ENCODE measurements at regions not wholly inside any gene's neighbourhood (a gene's known extent, or its start where the extent isn't known, plus 50 kb on each side); places are given as distances from the start of the nearest gene placed in this dataset.

DNA sequence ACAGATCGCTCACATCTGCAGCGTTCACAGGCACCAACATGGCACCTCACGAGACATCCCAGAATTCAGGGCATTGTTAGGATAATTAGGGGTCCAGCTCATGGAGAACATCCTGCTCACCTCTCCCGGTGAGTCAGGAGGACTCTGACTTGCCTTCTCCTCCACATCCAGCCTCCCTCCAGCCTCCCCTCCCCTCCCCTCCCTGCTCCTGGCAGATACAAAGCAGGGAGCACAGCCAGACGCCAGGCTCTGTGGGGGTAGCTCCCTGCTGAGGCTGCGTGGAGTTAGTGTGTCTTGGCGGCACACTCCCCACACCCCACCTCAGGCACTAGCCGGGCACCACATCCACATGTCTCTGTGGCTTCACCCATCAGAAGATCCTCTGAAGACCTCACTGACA is 320.6 kb downstream of the CXCL12 start:
- intact Hi-C loops (cut with DNase I) = no loop called here
- Histone ChIP-seq H3K4me3 (no peak overlapping the region), H3K27ac (no peak overlapping the region), H3K9me3 (no peaks in the 10 kb centered on the region), H3K36me3 (no peaks in the 10 kb centered on the region), H3K4me1 (peaks cover 0 to 35% (median 17%) of the 10 kb centered on the region in 3 donors), H3K27me3 (no peaks in the 10 kb centered on the region)
- 42 to 78% methylated on average over 2 to 5 of the region's 8 CpGs for WGBS, 2 donors
- no peak for DNase-seq
- TF ChIP-seq POLR2A (IDR thresholded peaks at IDR 0.05) = no peak
- TF ChIP-seq, protein P1, sequence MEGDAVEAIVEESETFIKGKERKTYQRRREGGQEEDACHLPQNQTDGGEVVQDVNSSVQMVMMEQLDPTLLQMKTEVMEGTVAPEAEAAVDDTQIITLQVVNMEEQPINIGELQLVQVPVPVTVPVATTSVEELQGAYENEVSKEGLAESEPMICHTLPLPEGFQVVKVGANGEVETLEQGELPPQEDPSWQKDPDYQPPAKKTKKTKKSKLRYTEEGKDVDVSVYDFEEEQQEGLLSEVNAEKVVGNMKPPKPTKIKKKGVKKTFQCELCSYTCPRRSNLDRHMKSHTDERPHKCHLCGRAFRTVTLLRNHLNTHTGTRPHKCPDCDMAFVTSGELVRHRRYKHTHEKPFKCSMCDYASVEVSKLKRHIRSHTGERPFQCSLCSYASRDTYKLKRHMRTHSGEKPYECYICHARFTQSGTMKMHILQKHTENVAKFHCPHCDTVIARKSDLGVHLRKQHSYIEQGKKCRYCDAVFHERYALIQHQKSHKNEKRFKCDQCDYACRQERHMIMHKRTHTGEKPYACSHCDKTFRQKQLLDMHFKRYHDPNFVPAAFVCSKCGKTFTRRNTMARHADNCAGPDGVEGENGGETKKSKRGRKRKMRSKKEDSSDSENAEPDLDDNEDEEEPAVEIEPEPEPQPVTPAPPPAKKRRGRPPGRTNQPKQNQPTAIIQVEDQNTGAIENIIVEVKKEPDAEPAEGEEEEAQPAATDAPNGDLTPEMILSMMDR (IDR thresholded peaks at IDR 0.05) = no peak

DNA sequence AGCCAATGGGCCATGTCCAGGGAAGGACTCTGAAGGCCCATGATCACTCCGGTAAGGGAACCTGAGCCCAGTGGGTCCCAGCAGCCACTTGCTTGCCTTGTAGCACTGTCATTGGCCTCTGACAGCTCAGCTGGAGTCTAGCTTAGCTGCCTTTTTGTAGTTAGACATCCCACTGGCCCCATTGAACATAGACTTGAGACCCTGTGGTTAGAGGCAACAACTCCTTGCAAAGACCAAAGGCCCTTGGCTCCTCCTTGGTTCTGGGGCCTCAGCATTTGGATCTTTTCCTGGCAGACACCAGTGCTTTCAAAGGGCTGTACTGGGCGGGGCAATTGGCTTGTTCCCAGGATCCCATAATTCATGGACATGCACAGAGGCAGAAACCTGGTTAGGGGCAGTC is 321.2 kb downstream of the CXCL12 start:
- Histone ChIP-seq H3K4me1 (peaks cover 0 to 30% (median 11%) of the 10 kb centered on the region in 3 donors), H3K27me3 (no peaks in the 10 kb centered on the region), H3K9me3 (no peaks in the 10 kb centered on the region), H3K36me3 (no peaks in the 10 kb centered on the region), H3K4me3 (no peak overlapping the region), H3K27ac (no peak overlapping the region)
- WGBS, 2 donors = no CpG with 5 or more reads among the region's 2 CpGs
- no peak for TF ChIP-seq POLR2A (IDR thresholded peaks at IDR 0.05)
- TF ChIP-seq, protein P1 (IDR thresholded peaks at IDR 0.05) = no peak
- DNase-seq = no peak
- intact Hi-C loops (cut with DNase I) = no loop called here

DNA sequence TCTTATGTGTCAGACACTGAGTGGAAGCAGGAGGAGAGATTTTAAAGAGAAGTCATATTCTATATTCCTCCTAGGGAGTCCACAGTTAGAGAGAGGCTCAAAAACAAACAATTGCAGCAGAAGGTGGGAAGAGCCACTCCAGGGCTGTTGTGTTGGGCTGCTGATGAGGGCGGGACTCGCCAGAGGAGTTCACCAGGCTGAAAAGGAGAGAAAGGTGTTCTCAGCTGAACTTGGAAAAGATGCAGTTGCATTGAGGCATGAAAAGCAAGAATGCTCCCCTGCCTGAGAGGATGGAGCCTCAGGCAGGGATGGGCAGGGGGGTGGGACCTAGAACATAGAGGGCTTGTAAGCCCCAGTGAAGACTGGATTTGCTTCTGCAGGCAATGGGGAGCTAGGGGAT is 324.2 kb downstream of the CXCL12 start:
- TF ChIP-seq, protein P1 (IDR thresholded peaks at IDR 0.05) = no peak
- no peak for TF ChIP-seq POLR2A (IDR thresholded peaks at IDR 0.05)
- 39 to 53% methylated on average over 2 of the region's 2 CpGs for WGBS, 2 donors
- no peak for DNase-seq
- Histone ChIP-seq H3K4me3 (no peak overlapping the region), H3K4me1 (peaks cover 0 to 21% (median 5%) of the 10 kb centered on the region in 3 donors), H3K27me3 (peaks cover 0 to 15% (median 0%) of the 10 kb centered on the region in 4 donors), H3K27ac (no peak overlapping the region), H3K36me3 (no peaks in the 10 kb centered on the region), H3K9me3 (no peaks in the 10 kb centered on the region)
- intact Hi-C loops (cut with DNase I) = no loop called here

DNA sequence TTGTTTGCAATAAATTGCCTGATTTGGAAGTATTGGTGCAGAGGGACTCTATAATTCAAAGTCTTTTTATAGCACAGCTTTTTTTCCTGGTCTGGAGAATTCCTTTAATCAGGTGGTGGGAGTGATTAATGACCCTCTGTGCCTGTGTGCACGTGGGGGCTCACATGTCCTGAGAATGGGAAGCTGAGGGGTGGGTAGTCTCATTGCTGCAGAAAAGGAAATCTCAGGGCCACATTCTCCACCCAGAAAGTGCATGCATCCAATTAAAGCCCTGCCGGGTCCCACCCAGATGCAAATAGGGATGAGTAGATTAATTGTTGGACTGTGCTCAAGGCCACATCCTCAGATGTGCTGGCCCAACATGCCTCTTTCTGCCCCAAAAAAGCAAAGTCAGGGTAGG is 324.7 kb downstream of the CXCL12 start:
- DNase-seq = no peak
- intact Hi-C loops (cut with DNase I) = no loop called here
- peaks cover 0 to 15% (median 0%) of the 10 kb centered on the region in 4 donors for H3K27me3 ChIP-seq
- TF ChIP-seq, protein P1 (IDR thresholded peaks at IDR 0.05) = no peak
- no peak for TF ChIP-seq POLR2A (IDR thresholded peaks at IDR 0.05)
- no peaks in the 10 kb centered on the region for H3K36me3 ChIP-seq
- WGBS, 2 donors = 23 to 39% methylated on average over 2 of the region's 2 CpGs
- no peaks in the 10 kb centered on the region for H3K9me3 ChIP-seq
- H3K4me1 ChIP-seq = peaks cover 0 to 16% (median under 1%) of the 10 kb centered on the region in 3 donors
- no peak overlapping the region for H3K4me3 ChIP-seq
- H3K27ac ChIP-seq = no peak overlapping the region

DNA sequence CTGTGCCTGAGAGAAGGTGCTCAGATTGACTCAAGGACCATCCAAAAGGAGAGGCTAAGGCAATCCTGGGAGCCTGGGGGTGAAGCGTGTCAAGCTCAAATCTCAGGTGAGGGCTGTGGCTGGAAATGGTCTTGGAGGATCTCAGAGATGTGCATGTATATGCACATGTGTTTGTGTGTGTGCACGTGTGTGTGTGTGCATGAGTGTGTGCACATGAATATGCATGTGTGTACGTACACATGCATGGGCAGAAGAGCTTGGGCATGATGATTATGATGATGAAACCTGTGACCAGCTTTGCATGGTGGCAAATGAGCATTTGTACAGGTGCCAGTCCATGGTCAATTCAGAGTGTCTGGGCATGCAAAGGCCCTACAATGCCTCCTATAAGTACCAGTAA is 326.6 kb downstream of the CXCL12 start:
- Histone ChIP-seq H3K36me3 (no peaks in the 10 kb centered on the region), H3K4me3 (no peak overlapping the region), H3K27me3 (peaks cover 0 to 15% (median 0%) of the 10 kb centered on the region in 4 donors), H3K9me3 (no peaks in the 10 kb centered on the region), H3K27ac (no peak overlapping the region), H3K4me1 (no peaks in the 10 kb centered on the region)
- no peak for TF ChIP-seq POLR2A (IDR thresholded peaks at IDR 0.05)
- TF ChIP-seq, protein P1 (IDR thresholded peaks at IDR 0.05) = no peak
- intact Hi-C loops (cut with DNase I) = no loop called here
- no peak for DNase-seq
- WGBS, 2 donors = 71 to 90% methylated on average over 1 to 3 of the region's 3 CpGs
